GM23338 (cell line): ENCODE measurements at regions not wholly inside any gene's neighbourhood (a gene's known extent, or its start where the extent isn't known, plus 50 kb on each side); places are given as distances from the start of the nearest gene placed in this dataset.

Experiments
- CREB1 ChIP-seq: fragments of 250-450 bp; sonication (Bioruptor Pico); IDR thresholded peaks from 2 replicates; pipeline ENCODE4 v1.5.0; 2020; ENCODE audit warnings: low read depth, mild to moderate bottlenecking, moderate library complexity
- CTCF ChIP-seq, 2 experiments: fragments of 200-600 bp in 1 of 2; sonication (generic) in 1 of 2; conservative IDR thresholded peaks; 2 replicates each; pipeline versions ENCODE4 v1.5.1 to v1.6.1; 2016 to 2017; ENCODE audit warnings: antibody characterized with exemption in 2 of 2, low read depth in 2 of 2, mild to moderate bottlenecking in 2 of 2, moderate library complexity in 1 of 2
- ETS1 ChIP-seq: IDR thresholded peaks from 2 replicates; pipeline ENCODE4 v1.6.1; 2016; ENCODE audit warnings: antibody characterized with exemption
- EZH2 ChIP-seq: fragments of 200-600 bp; sonication (generic); IDR thresholded peaks from one replicate; pipeline ENCODE4 v1.8.0; 2017; ENCODE audit warnings: antibody characterized with exemption, mild to moderate bottlenecking, low read depth; ENCODE audit not compliant: unreplicated experiment
- EZH2phosphoT487 ChIP-seq: fragments of 200-600 bp; sonication (generic); IDR thresholded peaks from one replicate; pipeline ENCODE4 v1.8.1; 2018; ENCODE audit warnings: antibody characterized with exemption; ENCODE audit not compliant: unreplicated experiment
- JUNB ChIP-seq: IDR thresholded peaks from one replicate; pipeline ENCODE4 v1.6.1; 2016; ENCODE audit warnings: antibody characterized with exemption; ENCODE audit not compliant: unreplicated experiment
- POLR2AphosphoS5 ChIP-seq: IDR thresholded peaks from 2 replicates; pipeline ENCODE4 v1.6.1; 2016; ENCODE audit warnings: antibody characterized with exemption, low read depth
- REST ChIP-seq: IDR thresholded peaks from one replicate; pipeline ENCODE4 v1.6.1; 2018; ENCODE audit warnings: antibody characterized with exemption; ENCODE audit not compliant: unreplicated experiment
- STAT1 ChIP-seq: IDR thresholded peaks from one replicate; pipeline ENCODE4 v1.6.1; 2016; ENCODE audit warnings: antibody characterized with exemption; ENCODE audit not compliant: unreplicated experiment
- ZNF114 ChIP-seq: fragments of 250-450 bp; sonication (Bioruptor Pico); IDR thresholded peaks from 2 replicates; pipeline ENCODE4 v1.5.0; 2020; ENCODE audit warnings: mild to moderate bottlenecking, moderate library complexity
- ZNF462 ChIP-seq: fragments of 250-450 bp; sonication (Bioruptor Pico); IDR thresholded peaks from 2 replicates; pipeline ENCODE4 v1.5.0; 2020; ENCODE audit warnings: mild to moderate bottlenecking, moderate library complexity

- TF ChIP-seq CTCF (conservative IDR thresholded peaks at IDR 0.05; ENCODE audit: low read depth in 2 of 2) (no peak), CREB1 (no peak), POLR2AphosphoS5 (no peak), EZH2phosphoT487 (no peak), ETS1 (no peak), REST (no peak), JUNB (no peak), EZH2 (no peak), STAT1 (no peak), ZNF114 (CRISPR knock-in tag) (no peak), ZNF462 (no peak)
These were observed 102.7 kb upstream of the CD180 start for GRCh38 chr5:67299231-67299735.
